SK-N-SH (cell line): ENCODE measurements at regions not wholly inside any gene's neighbourhood (a gene's known extent, or its start where the extent isn't known, plus 50 kb on each side); places are given as distances from the start of the nearest gene placed in this dataset.

Experiments used
- CTCF ChIA-PET: fragments of 300-600, 350-600 bp; formaldehyde crosslinking; extraction: SDS; loops from one replicate; lab custom pipeline; 2021; lab: Yijun Ruan, JAX
- POLR2A ChIA-PET: fragments of 350-600 bp; sonication (Branson Sonifier 250); formaldehyde crosslinking; extraction: SDS; loops from one replicate; lab custom pipeline; 2020; ENCODE audit warnings: antibody characterized with exemption, inconsistent platforms; lab: Yijun Ruan, JAX
- DNase-seq: peaks from one replicate; pipeline ENCODE4 v3.0.0; 2012
- H2AFZ ChIP-seq: fragments of 200-600 bp; sonication (generic); 2 replicates; pipeline ENCODE4 v1.8.1; 2016; ENCODE audit warnings: antibody characterized with exemption, mild to moderate bottlenecking, low read depth
- H3F3A ChIP-seq: fragments of 200-600 bp; sonication (generic); replicated peaks from 2 replicates; pipeline ENCODE3; 2016; ENCODE audit warnings: antibody characterized with exemption, mild to moderate bottlenecking; ENCODE audit not compliant: insufficient read depth
- H3K27ac ChIP-seq, 2 experiments: fragments of 200-500 bp in 1 of 2; fragments of 200-600 bp in 1 of 2; sonication (Bioruptor generic) in 1 of 2; sonication (generic), shearing (Covaris generic) in 1 of 2; 2 replicates each; pipeline versions ENCODE4 v1.5.1 to v1.6.1; 2014 to 2016; ENCODE audit warnings: low read depth in 2 of 2, inconsistent platforms in 1 of 2, low read length in 1 of 2, mild to moderate bottlenecking in 1 of 2, mixed read lengths in 1 of 2
- H3K27me3 ChIP-seq: fragments of 200-600 bp; sonication (generic), shearing (Covaris generic); 2 replicates; pipeline ENCODE4 v1.6.1; 2016; ENCODE audit warnings: mixed run types; ENCODE audit not compliant: insufficient read depth
- H3K36me3 ChIP-seq, 2 experiments: fragments of 200-500 bp in 1 of 2; fragments of 200-600 bp in 1 of 2; sonication (Bioruptor generic) in 1 of 2; sonication (generic) in 1 of 2; replicated peaks in 1 of 2; 2 replicates each; pipeline versions ENCODE3 to v1.5.1; 2014 to 2016; ENCODE audit warnings: low read length in 1 of 2, mild to moderate bottlenecking in 1 of 2; ENCODE audit not compliant: insufficient read depth in 2 of 2, control insufficient read depth in 1 of 2
- H3K4me1 ChIP-seq, 2 experiments: fragments of 200-500 bp in 1 of 2; fragments of 200-600 bp in 1 of 2; sonication (Bioruptor generic) in 1 of 2; sonication (generic), shearing (Covaris generic) in 1 of 2; 2 replicates each; pipeline versions ENCODE4 v1.5.1 to v1.6.1; 2014 to 2016; ENCODE audit warnings: low read depth in 1 of 2, low read length in 1 of 2, mixed run types in 1 of 2; ENCODE audit not compliant: insufficient read depth in 2 of 2, control insufficient read depth in 1 of 2
- H3K4me2 ChIP-seq: fragments of 200-600 bp; sonication (generic), shearing (Covaris generic); 2 replicates; pipeline ENCODE4 v1.6.1; 2017; ENCODE audit warnings: mixed run types
- H3K4me3 ChIP-seq, 2 experiments: fragments of 200-500 bp in 1 of 2; fragments of 200-600 bp in 1 of 2; sonication (Bioruptor generic) in 1 of 2; sonication (generic), shearing (Covaris generic) in 1 of 2; 2 replicates each; pipeline versions ENCODE4 v1.5.1 to v1.8.1; 2014 to 2016; ENCODE audit warnings: low read depth in 2 of 2, inconsistent platforms in 1 of 2, low read length in 1 of 2, mild to moderate bottlenecking in 1 of 2, mixed read lengths in 1 of 2, moderate library complexity in 1 of 2
- H3K79me2 ChIP-seq: fragments of 200-600 bp; sonication (generic); 2 replicates; pipeline ENCODE4 v1.8.1; 2017; ENCODE audit warnings: mild to moderate bottlenecking; ENCODE audit not compliant: insufficient read depth
- H3K9ac ChIP-seq: fragments of 200-600 bp; sonication (generic); 2 replicates; pipeline ENCODE4 v1.6.1; 2017; ENCODE audit warnings: mixed run types
- H3K9me2 ChIP-seq: fragments of 200-600 bp; sonication (generic); 2 replicates; pipeline ENCODE4 v1.6.1; 2017; ENCODE audit warnings: mixed run types
- H3K9me3 ChIP-seq: fragments of 200-600 bp; sonication (generic); 2 replicates; pipeline ENCODE4 v1.6.1; 2017; ENCODE audit warnings: mixed run types, mild to moderate bottlenecking, moderate library complexity
- H4K20me1 ChIP-seq: fragments of 200-600 bp; sonication (generic); 2 replicates; pipeline ENCODE4 v1.6.1; 2017; ENCODE audit warnings: mild to moderate bottlenecking, mixed run types; ENCODE audit not compliant: insufficient read depth
- CHD2 ChIP-seq: fragments of 150-350 bp; IDR thresholded peaks from 2 replicates; pipeline ENCODE4 v1.6.1; 2018; ENCODE audit warnings: low read length; ENCODE audit not compliant: partially characterized antibody
- FOXJ3 ChIP-seq: sonication (generic); formaldehyde crosslinking; IDR thresholded peaks from 2 replicates; pipeline ENCODE4 v1.5.1; 2020; ENCODE audit warnings: mild to moderate bottlenecking, missing genetic modification reagents
- FOXM1 ChIP-seq: IDR thresholded peaks from 2 replicates; pipeline ENCODE4 v1.4.0; 2012; ENCODE audit warnings: low read depth, mild to moderate bottlenecking
- NRF1 ChIP-seq: IDR thresholded peaks from 2 replicates; pipeline ENCODE4 v1.6.1; 2012; ENCODE audit warnings: low read depth, mild to moderate bottlenecking, low read length
- REST ChIP-seq: IDR thresholded peaks from 2 replicates; pipeline ENCODE4 v1.6.1; 2012; ENCODE audit warnings: mild to moderate bottlenecking, low read depth, low read length, moderate library complexity
- RXRA ChIP-seq: IDR thresholded peaks from 2 replicates; pipeline ENCODE4 v1.4.0; 2012; ENCODE audit warnings: low read depth, mild to moderate bottlenecking, borderline replicate concordance
- SIN3A ChIP-seq: IDR thresholded peaks from 2 replicates; pipeline ENCODE4 v1.6.1; 2012; ENCODE audit warnings: low read depth, mild to moderate bottlenecking, low read length, moderate library complexity, borderline replicate concordance
- SMC3 ChIP-seq: IDR thresholded peaks from 2 replicates; pipeline ENCODE4 v1.6.1; 2012; ENCODE audit warnings: low read depth, low read length, improper control_type of control experiment
- TAF1 ChIP-seq: IDR thresholded peaks from 2 replicates; pipeline ENCODE4 v1.6.1; 2012; ENCODE audit warnings: low read depth, mild to moderate bottlenecking, low read length, moderate library complexity, borderline replicate concordance
- TCF12 ChIP-seq: IDR thresholded peaks from 2 replicates; pipeline ENCODE4 v1.4.0; 2012
- USF1 ChIP-seq: IDR thresholded peaks from 2 replicates; pipeline ENCODE4 v1.4.0; 2012; ENCODE audit warnings: low read depth, borderline replicate concordance
- YY1 ChIP-seq: IDR thresholded peaks from 2 replicates; pipeline ENCODE4 v1.4.0; 2012; ENCODE audit warnings: low read depth, mild to moderate bottlenecking
- ZBTB33 ChIP-seq: IDR thresholded peaks from 2 replicates; pipeline ENCODE4 v1.4.0; 2012; ENCODE audit warnings: low read depth, borderline replicate concordance
- WGBS: methylation state at CpG from one replicate; pipeline ENCODE4 v1.1.6; 2017; ENCODE audit warnings: low lambda C conversion rate; 5-methylcytosine and 5-hydroxymethylcytosine counted together

- Histone ChIP-seq H3F3A (no peaks in the 10 kb centered on the region), H3K36me3 (no peaks in the 10 kb centered on the region), H3K9ac (no peak overlapping the region), H4K20me1 (no peaks in the 10 kb centered on the region), H3K4me1 (no peaks in the 10 kb centered on the region), H3K79me2 (no peaks in the 10 kb centered on the region), H3K9me3 (no peaks in the 10 kb centered on the region), H3K4me3 (no peak overlapping the region), H3K9me2 (no peaks in the 10 kb centered on the region), H2AFZ (no peak overlapping the region), H3K27me3 (no peaks in the 10 kb centered on the region), H3K4me2 (no peak overlapping the region), H3K27ac (no peak overlapping the region)
- TF ChIP-seq REST (no peak), TAF1 (no peak), TCF12 (no peak), CHD2 (no peak), FOXJ3 (no peak), ZBTB33 (no peak), FOXM1 (no peak), NRF1 (no peak), RXRA (no peak), SMC3 (no peak), USF1 (no peak)
- DNase-seq: no peak
- ChIA-PET POLR2A (no interaction called here), CTCF (no interaction called here)
Observed at GRCh38 chr10:2674451-2674850, 392.9 kb upstream of the PFKP start.

- no peaks in the 10 kb centered on the region for H3K79me2 ChIP-seq
- no peaks in the 10 kb centered on the region for H3K27me3 ChIP-seq
- no peak overlapping the region for H3K27ac ChIP-seq
- ChIA-PET CTCF (interaction anchor here (1.7 kb wide), 1 partner anchor 51 kb away, joined by 3 read pairs; no protein-coding TSS in a partner anchor), POLR2A (no interaction called here)
- no peak overlapping the region for H3K4me3 ChIP-seq
- no peak for TF ChIP-seq ZBTB33
- TF ChIP-seq RXRA: no peak
- no peak for TF ChIP-seq YY1
- no peak for TF ChIP-seq SMC3
- no peak for TF ChIP-seq REST
- TF ChIP-seq SIN3A: no peak
- no peak for TF ChIP-seq FOXJ3
- WGBS: 45% methylated on average over 7 of the region's 7 CpGs
- H3K36me3 ChIP-seq: peaks cover 0 to 3% of the 10 kb centered on the region in 2 experiments
- H3K9me2 ChIP-seq: no peaks in the 10 kb centered on the region
- H3K4me1 ChIP-seq: no peaks in the 10 kb centered on the region
- peaks cover 4% of the 10 kb centered on the region; the same call in 1 of the 2 replicates for H3K9me3 ChIP-seq
- no peak overlapping the region for H3K9ac ChIP-seq
- H2AFZ ChIP-seq: no peak overlapping the region
- no peaks in the 10 kb centered on the region for H4K20me1 ChIP-seq
- H3K4me2 ChIP-seq: no peak overlapping the region
- no peak for DNase-seq
- no peaks in the 10 kb centered on the region for H3F3A ChIP-seq
Observed at GRCh38 chr10:2670864-2671263, 396.5 kb upstream of the PFKP start.
